HepG2 (cell line): ENCODE measurements at regions not wholly inside any gene's neighbourhood (a gene's known extent, or its start where the extent isn't known, plus 50 kb on each side); places are given as distances from the start of the nearest gene placed in this dataset.

Source experiments
- ATAC-seq: fragments of 200-7000 bp; cut with Tn5 transposase; 3 replicates; pipeline ENCODE4 v1.9.1; 2020; ENCODE audit warnings: mild to moderate bottlenecking, moderate library complexity
- BruUV-seq: library from RNA; stranded (reverse); fragments of 400-500 nt; replicated peaks from 2 replicates; lab custom pipeline; 2021; lab: Mats Ljungman, UMichigan
- CTCF ChIA-PET: fragments of 300-600 bp; formaldehyde crosslinking; extraction: SDS; loops from one replicate; lab custom pipeline; 2021; ENCODE audit warnings: low total read pairs, inconsistent platforms, low intra/inter-chr PET ratio; lab: Yijun Ruan, JAX
- POLR2A ChIA-PET: fragments of 350-600 bp; sonication (Branson Sonifier 250); formaldehyde crosslinking; loops from one replicate; lab custom pipeline; 2020; ENCODE audit warnings: antibody characterized with exemption, inconsistent platforms; lab: Yijun Ruan, JAX
- DNase-seq: peaks from one replicate; pipeline ENCODE4 v3.0.0-alpha.2; 2015; ENCODE audit warnings: low spot score
- FAIRE-seq: peaks from 3 replicates; lab custom pipeline; 2011; peaks lifted over from hg19 to GRCh38; lab: Jason Lieb, UNC
- H2AFZ ChIP-seq: one replicate; pipeline ENCODE4 v1.6.1; 2011; ENCODE audit warnings: low read length, inconsistent platforms
- H3K27ac ChIP-seq: fragments of 300-600 bp; 3 replicates; pipeline ENCODE4 v1.8.0; 2011; ENCODE audit warnings: mixed run types, mild to moderate bottlenecking, mixed read lengths, low read length, inconsistent platforms; ENCODE audit not compliant: insufficient read depth; ENCODE audit errors: extremely low read length
- H3K27me3 ChIP-seq, 2 experiments: fragments of 200-600 bp in 1 of 2; 2 replicates in 1 of 2; 3 replicates in 1 of 2; pipeline versions ENCODE4 v1.6.0 to v1.8.0; 2011; ENCODE audit warnings: low read length in 2 of 2, mild to moderate bottlenecking in 2 of 2, moderate library complexity in 2 of 2, inconsistent platforms in 1 of 2; ENCODE audit not compliant: insufficient read depth in 2 of 2, control insufficient read depth in 1 of 2
- H3K36me3 ChIP-seq, 2 experiments: fragments of 200-600 bp in 1 of 2; replicated peaks in 1 of 2; 2 replicates in 1 of 2; 3 replicates in 1 of 2; pipeline versions ENCODE4 v1.5.1 to v1.8.0; 2011; ENCODE audit warnings: low read length in 2 of 2, inconsistent platforms in 1 of 2; ENCODE audit not compliant: insufficient read depth in 2 of 2, control insufficient read depth in 1 of 2
- H3K4me1 ChIP-seq: 2 replicates; pipeline ENCODE4 v1.5.1; 2012; ENCODE audit warnings: low read length, inconsistent platforms; ENCODE audit not compliant: insufficient read depth
- H3K4me2 ChIP-seq: 2 replicates; pipeline ENCODE4 v1.6.0; 2011; ENCODE audit warnings: low read depth, low read length, inconsistent platforms
- H3K4me3 ChIP-seq, 3 experiments: fragments of 200-600 bp in 1 of 3; sonication (generic), shearing (Covaris generic) in 1 of 3; replicated peaks in 1 of 3; 2 replicates each; pipeline ENCODE4 v1.5.1; 2011 to 2016; ENCODE audit warnings: low read length in 3 of 3, inconsistent platforms in 2 of 3, low read depth in 2 of 3, mild to moderate bottlenecking in 2 of 3, control low read depth in 1 of 3, mixed read lengths in 1 of 3; ENCODE audit not compliant: insufficient read depth in 1 of 3
- H3K79me2 ChIP-seq: one replicate; pipeline ENCODE4 v1.6.1; 2011; ENCODE audit warnings: low read length, inconsistent platforms; ENCODE audit not compliant: insufficient read depth
- H3K9ac ChIP-seq: 2 replicates; pipeline ENCODE4 v1.6.0; 2011; ENCODE audit warnings: mild to moderate bottlenecking, low read depth, low read length, inconsistent platforms; ENCODE audit not compliant: insufficient read depth
- H3K9me3 ChIP-seq: 2 replicates; pipeline ENCODE4 v1.5.1; 2012; ENCODE audit warnings: mild to moderate bottlenecking, low read length
- H4K20me1 ChIP-seq: 2 replicates; pipeline ENCODE4 v1.6.0; 2011; ENCODE audit warnings: inconsistent platforms, mild to moderate bottlenecking, low read length, moderate library complexity; ENCODE audit not compliant: insufficient read depth
- ELF4 ChIP-seq: sonication (generic); formaldehyde crosslinking; IDR thresholded peaks from 2 replicates; pipeline ENCODE4 v1.5.0; 2020; ENCODE audit warnings: missing genetic modification reagents, mild to moderate bottlenecking, moderate library complexity, borderline replicate concordance
- FOSL1 ChIP-seq: sonication (generic); formaldehyde crosslinking; IDR thresholded peaks from 2 replicates; pipeline ENCODE4 v1.9.0; 2021; ENCODE audit warnings: missing genetic modification reagents, borderline replicate concordance
- MAFG ChIP-seq: sonication (generic); formaldehyde crosslinking; IDR thresholded peaks from 2 replicates; pipeline ENCODE4 v1.5.1; 2020; ENCODE audit warnings: mild to moderate bottlenecking, missing genetic modification reagents
- MXD4 ChIP-seq: IDR thresholded peaks from 2 replicates; pipeline ENCODE4 v1.6.1; 2016; ENCODE audit warnings: mild to moderate bottlenecking, missing biosample characterization, missing genetic modification reagents
- NCOA2 ChIP-seq: sonication (generic); formaldehyde crosslinking; IDR thresholded peaks from 2 replicates; pipeline ENCODE4 v1.8.0; 2022; ENCODE audit warnings: inconsistent platforms
- PHB2 ChIP-seq: fragments of 450-650 bp; IDR thresholded peaks from 2 replicates; pipeline ENCODE4 v1.6.1; 2018; ENCODE audit not compliant: partially characterized antibody
- RORA ChIP-seq: sonication (generic); formaldehyde crosslinking; IDR thresholded peaks from 2 replicates; pipeline ENCODE4 v1.5.0; 2020; ENCODE audit warnings: mild to moderate bottlenecking, missing genetic modification reagents, moderate library complexity
- SKI ChIP-seq: fragments of 450-650 bp; IDR thresholded peaks from one replicate; pipeline ENCODE4 v1.6.1; 2018; ENCODE audit warnings: mild to moderate bottlenecking; ENCODE audit not compliant: partially characterized antibody
- YY1 ChIP-seq: IDR thresholded peaks from 2 replicates; pipeline ENCODE4 v1.6.1; 2011; ENCODE audit warnings: low read length, low read depth, moderate library complexity, mild to moderate bottlenecking; ENCODE audit not compliant: insufficient read depth, insufficient replicate concordance
- ZNF367 ChIP-seq: sonication (generic); formaldehyde crosslinking; IDR thresholded peaks from 2 replicates; pipeline ENCODE4 v1.4.0; 2020; ENCODE audit warnings: missing genetic modification reagents, borderline replicate concordance
- ZNF496 ChIP-seq: sonication (generic); formaldehyde crosslinking; IDR thresholded peaks from 2 replicates; pipeline ENCODE4 v1.8.1; 2023; ENCODE audit warnings: mild to moderate bottlenecking, moderate library complexity, missing genetic modification reagents; ENCODE audit not compliant: insufficient replicate concordance
- ZNF530 ChIP-seq: sonication (generic); formaldehyde crosslinking; IDR thresholded peaks from 2 replicates; pipeline ENCODE4 v1.5.0; 2020; ENCODE audit warnings: low read depth, mild to moderate bottlenecking, missing genetic modification reagents
- ZNF562 ChIP-seq: sonication (generic); formaldehyde crosslinking; IDR thresholded peaks from 2 replicates; pipeline ENCODE4 v1.8.0; 2022; ENCODE audit warnings: missing genetic modification reagents, borderline replicate concordance
- ZNF879 ChIP-seq: sonication (generic); formaldehyde crosslinking; IDR thresholded peaks from 2 replicates; pipeline ENCODE4 v1.8.1; 2023; ENCODE audit warnings: missing genetic modification reagents
- WGBS: methylation state at CpG from one replicate; pipeline ENCODE4 v1.1.6; 2017; ENCODE audit warnings: low lambda C conversion rate; 5-methylcytosine and 5-hydroxymethylcytosine counted together
- in situ Hi-C: cut with HindIII; loops from 2 replicates; pipeline ENCODE4 v1.10.0; 2017; ENCODE audit warnings: low pct_unique_long_range_greater_than_20kb; ENCODE audit not compliant: extremely low pct_ligation_motif_present
- intact Hi-C: fragments of 100-400 bp; cut with micrococcal nuclease; formaldehyde crosslinking; loops from one replicate; pipeline ENCODE4 v1.10.0; 2022; ENCODE audit not compliant: unreplicated experiment
- TF ChIP-seq, protein P1 (sequence below): sonication (generic); formaldehyde crosslinking; IDR thresholded peaks from 2 replicates; pipeline ENCODE4 v1.4.0; 2020; ENCODE audit warnings: mild to moderate bottlenecking, missing genetic modification reagents, borderline replicate concordance
- TF ChIP-seq, protein P2 (sequence below): sonication (generic); formaldehyde crosslinking; IDR thresholded peaks from 2 replicates; pipeline ENCODE4 v1.4.0; 2020; ENCODE audit warnings: mild to moderate bottlenecking, missing genetic modification reagents

DNA sequence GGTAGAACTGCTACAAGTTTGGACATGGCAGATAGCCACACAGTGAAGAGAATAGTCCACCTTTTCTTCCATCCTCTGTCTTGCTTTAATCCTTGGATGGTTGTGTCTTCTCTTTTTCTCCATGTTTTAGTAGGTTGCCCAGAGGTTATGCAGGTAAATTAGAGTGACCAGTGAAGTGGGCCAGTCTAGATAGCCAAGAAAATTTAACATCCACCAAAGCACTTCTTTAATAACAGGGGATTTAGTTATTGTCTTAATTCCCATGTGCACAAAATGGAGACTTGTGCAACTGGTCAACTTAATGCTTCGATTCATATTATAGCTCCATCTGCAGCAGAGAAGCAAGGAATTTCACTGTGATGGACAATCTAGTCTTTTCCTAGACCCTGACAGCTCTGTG, 58.8 kb upstream of the RCN1 start:
- ChIA-PET CTCF (no interaction called here), POLR2A (no interaction called here)
- no peak overlapping the region for H3K4me2 ChIP-seq
- no TSS peak for BruUV-seq
- no peak overlapping the region for H2AFZ ChIP-seq
- DNase-seq (no peak), FAIRE-seq (no peak), ATAC-seq (no peak)
- no peak overlapping the region for H3K4me3 ChIP-seq
- H3K79me2 ChIP-seq, result no peaks in the 10 kb centered on the region
- TF ChIP-seq ZNF879 (no peak), ELF4 (CRISPR knock-in tag) (no peak), PHB2 (no peak), ZNF496 (CRISPR knock-in tag) (no peak), ZNF530 (CRISPR knock-in tag) (no peak), FOSL1 (CRISPR knock-in tag) (no peak), ZNF367 (CRISPR knock-in tag) (no peak), YY1 (no peak), NCOA2 (no peak), ZNF562 (CRISPR knock-in tag) (no peak), MAFG (CRISPR knock-in tag) (no peak), RORA (CRISPR knock-in tag) (no peak), MXD4 (CRISPR knock-in tag) (no peak), SKI (no peak)
- TF ChIP-seq, protein P1, sequence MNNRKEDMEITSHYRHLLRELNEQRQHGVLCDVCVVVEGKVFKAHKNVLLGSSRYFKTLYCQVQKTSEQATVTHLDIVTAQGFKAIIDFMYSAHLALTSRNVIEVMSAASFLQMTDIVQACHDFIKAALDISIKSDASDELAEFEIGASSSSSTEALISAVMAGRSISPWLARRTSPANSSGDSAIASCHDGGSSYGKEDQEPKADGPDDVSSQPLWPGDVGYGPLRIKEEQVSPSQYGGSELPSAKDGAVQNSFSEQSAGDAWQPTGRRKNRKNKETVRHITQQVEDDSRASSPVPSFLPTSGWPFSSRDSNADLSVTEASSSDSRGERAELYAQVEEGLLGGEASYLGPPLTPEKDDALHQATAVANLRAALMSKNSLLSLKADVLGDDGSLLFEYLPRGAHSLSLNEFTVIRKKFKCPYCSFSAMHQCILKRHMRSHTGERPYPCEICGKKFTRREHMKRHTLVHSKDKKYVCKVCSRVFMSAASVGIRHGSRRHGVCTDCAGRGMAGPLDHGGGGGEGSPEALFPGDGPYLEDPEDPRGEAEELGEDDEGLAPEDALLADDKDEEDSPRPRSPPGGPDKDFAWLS, result no peak
- TF ChIP-seq, protein P2, sequence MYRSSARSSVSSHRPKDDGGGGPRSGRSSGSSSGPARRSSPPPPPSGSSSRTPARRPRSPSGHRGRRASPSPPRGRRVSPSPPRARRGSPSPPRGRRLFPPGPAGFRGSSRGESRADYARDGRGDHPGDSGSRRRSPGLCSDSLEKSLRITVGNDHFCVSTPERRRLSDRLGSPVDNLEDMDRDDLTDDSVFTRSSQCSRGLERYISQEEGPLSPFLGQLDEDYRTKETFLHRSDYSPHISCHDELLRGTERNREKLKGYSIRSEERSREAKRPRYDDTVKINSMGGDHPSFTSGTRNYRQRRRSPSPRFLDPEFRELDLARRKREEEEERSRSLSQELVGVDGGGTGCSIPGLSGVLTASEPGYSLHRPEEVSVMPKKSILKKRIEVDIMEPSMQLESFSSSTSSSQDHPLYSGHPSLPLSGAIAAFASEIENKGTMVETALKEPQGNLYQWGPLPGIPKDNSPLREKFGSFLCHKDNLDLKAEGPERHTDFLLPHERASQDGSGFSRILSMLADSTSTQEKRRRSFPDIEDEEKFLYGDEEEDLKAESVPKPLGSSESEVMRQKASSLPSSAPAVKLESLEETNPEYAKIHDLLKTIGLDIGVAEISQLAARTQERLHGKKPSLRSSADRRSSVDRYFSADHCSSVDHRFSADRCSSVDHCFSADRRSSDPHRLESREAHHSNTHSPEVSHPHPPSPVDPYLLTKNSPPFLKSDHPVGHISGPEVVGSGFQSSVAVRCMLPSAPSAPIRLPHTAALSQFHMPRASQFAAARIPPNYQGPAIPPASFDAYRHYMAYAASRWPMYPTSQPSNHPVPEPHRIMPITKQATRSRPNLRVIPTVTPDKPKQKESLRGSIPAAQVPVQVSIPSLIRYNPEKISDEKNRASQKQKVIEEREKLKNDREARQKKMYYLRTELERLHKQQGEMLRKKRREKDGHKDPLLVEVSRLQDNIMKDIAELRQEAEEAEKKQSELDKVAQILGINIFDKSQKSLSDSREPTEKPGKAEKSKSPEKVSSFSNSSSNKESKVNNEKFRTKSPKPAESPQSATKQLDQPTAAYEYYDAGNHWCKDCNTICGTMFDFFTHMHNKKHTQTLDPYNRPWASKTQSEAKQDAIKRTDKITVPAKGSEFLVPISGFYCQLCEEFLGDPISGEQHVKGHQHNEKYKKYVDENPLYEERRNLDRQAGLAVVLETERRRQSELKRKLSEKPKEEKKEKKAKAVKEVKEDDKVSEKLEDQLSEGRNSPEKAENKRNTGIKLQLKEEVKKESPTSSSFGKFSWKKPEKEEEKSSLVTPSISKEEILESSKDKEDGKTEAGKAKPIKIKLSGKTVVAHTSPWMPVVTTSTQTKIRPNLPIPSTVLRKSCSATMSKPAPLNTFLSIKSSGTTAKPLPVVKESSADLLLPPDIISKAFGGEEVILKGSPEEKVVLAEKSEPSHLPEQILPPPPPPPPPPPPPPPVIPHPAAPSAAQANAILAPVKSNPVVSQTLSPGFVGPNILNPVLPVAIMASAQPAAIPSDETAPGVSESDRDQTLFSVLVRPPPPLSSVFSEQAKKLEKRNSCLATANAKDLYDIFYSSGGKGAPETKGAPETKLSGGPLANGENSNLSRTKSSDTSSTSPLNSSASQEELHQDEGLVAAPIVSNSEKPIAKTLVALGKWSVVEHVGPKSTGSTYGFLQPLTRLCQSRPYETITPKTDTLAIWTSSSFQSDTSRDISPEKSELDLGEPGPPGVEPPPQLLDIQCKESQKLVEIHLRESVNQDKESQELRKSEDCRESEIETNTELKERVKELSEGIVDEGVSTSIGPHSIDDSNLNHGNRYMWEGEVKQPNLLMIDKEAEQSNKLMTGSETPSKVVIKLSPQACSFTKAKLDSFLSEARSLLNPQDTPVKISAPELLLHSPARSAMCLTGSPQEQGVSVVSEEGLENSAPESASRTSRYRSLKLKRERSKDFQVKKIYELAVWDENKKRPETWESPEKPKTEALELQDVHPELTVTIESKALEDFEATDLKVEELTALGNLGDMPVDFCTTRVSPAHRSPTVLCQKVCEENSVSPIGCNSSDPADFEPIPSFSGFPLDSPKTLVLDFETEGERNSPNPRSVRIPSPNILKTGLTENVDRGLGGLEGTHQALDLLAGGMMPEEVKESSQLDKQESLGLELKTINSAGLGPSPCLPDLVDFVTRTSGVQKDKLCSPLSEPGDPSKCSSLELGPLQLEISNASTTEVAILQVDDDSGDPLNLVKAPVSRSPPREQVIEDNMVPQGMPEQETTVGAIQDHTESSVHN (CRISPR knock-in tag), result no peak
- no peak overlapping the region for H3K9ac ChIP-seq
- WGBS, result 0% methylated on average over 1 of the region's 1 CpG
- H4K20me1 ChIP-seq, result no peaks in the 10 kb centered on the region
- H3K4me1 ChIP-seq, result no peaks in the 10 kb centered on the region
- H3K27ac ChIP-seq, result no peak overlapping the region
- H3K27me3 ChIP-seq, result peaks cover 0 to 21% of the 10 kb centered on the region in 2 experiments; a peak in 3 of 5 replicates
- intact Hi-C loops, result no loop called here
- no peaks in the 10 kb centered on the region for H3K9me3 ChIP-seq
- in situ Hi-C loops, result no loop called here
- H3K36me3 ChIP-seq, result no peaks in the 10 kb centered on the region
